Hepatocyte (in vitro differentiated cells): ENCODE measurements at regions not wholly inside any gene's neighbourhood (a gene's known extent, or its start where the extent isn't known, plus 50 kb on each side); places are given as distances from the start of the nearest gene placed in this dataset.

Source experiments
- EZH2 ChIP-seq: fragments of 200-600 bp; sonication (generic); IDR thresholded peaks from 2 replicates; pipeline ENCODE4 v1.6.1; 2016; ENCODE audit warnings: antibody characterized with exemption, mild to moderate bottlenecking, borderline replicate concordance
- EZH2phosphoT487 ChIP-seq: fragments of 200-600 bp; sonication (generic); IDR thresholded peaks from one replicate; pipeline ENCODE4 v1.6.1; 2018; ENCODE audit warnings: antibody characterized with exemption, mild to moderate bottlenecking, low read depth, moderate library complexity; ENCODE audit not compliant: unreplicated experiment, severe bottlenecking
- TF ChIP-seq, protein P1 (sequence below): fragments of 200-600 bp; sonication (generic); IDR thresholded peaks from 2 replicates; pipeline ENCODE4 v1.5.1; 2016; ENCODE audit warnings: antibody characterized with exemption, mild to moderate bottlenecking; ENCODE audit not compliant: poor library complexity

DNA sequence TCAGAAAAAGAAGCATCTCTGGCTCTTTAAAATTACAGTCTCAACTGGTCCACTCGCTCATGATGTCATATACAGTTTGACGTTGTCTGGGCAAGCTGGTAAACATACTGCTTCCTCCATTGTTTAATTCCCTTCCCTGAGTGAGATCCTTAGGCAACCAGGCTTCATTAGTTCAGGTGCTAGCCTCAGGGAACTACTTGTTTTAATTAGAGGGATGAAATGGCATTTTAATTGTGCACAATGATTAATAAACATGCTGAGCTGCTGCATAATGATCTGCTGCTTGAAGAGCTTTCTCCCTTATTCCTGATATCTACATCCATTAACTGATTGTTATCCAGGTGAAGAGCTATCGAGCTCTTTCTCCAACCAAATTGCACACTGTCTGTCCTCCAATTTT lies 195.6 kb upstream of the ETAA1 start:
- TF ChIP-seq, protein P1, sequence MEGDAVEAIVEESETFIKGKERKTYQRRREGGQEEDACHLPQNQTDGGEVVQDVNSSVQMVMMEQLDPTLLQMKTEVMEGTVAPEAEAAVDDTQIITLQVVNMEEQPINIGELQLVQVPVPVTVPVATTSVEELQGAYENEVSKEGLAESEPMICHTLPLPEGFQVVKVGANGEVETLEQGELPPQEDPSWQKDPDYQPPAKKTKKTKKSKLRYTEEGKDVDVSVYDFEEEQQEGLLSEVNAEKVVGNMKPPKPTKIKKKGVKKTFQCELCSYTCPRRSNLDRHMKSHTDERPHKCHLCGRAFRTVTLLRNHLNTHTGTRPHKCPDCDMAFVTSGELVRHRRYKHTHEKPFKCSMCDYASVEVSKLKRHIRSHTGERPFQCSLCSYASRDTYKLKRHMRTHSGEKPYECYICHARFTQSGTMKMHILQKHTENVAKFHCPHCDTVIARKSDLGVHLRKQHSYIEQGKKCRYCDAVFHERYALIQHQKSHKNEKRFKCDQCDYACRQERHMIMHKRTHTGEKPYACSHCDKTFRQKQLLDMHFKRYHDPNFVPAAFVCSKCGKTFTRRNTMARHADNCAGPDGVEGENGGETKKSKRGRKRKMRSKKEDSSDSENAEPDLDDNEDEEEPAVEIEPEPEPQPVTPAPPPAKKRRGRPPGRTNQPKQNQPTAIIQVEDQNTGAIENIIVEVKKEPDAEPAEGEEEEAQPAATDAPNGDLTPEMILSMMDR: no peak
- TF ChIP-seq EZH2 (no peak), EZH2phosphoT487 (no peak)
